GM12872 (cell line): ENCODE measurements at regions not wholly inside any gene's neighbourhood (a gene's known extent, or its start where the extent isn't known, plus 50 kb on each side); places are given as distances from the start of the nearest gene placed in this dataset.

Source experiments
- CTCF ChIP-seq: IDR thresholded peaks from 3 replicates; pipeline ENCODE4 v1.5.1; 2011; ENCODE audit warnings: low read depth, mild to moderate bottlenecking, low read length, moderate library complexity; ENCODE audit not compliant: insufficient read depth

DNA sequence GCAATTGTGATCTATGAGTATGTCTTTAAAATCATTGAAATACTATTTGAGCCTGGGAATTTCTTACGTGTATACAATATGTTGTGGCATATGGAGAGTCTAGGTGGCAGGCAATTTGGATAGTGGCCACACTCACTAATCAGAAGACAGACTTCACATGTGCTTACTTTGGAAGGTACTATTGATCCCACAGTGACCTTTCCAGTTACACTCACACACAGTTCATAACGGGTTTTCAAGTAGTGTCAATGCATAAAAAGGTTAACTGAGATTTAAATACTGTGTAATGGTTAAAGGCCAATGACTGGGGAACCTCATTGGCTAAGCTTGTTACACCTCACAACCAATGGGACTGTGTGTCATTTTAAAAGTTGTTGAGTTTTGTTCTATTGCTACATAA, 783.2 kb downstream of the RPA4 start:
- no peak for TF ChIP-seq CTCF

DNA sequence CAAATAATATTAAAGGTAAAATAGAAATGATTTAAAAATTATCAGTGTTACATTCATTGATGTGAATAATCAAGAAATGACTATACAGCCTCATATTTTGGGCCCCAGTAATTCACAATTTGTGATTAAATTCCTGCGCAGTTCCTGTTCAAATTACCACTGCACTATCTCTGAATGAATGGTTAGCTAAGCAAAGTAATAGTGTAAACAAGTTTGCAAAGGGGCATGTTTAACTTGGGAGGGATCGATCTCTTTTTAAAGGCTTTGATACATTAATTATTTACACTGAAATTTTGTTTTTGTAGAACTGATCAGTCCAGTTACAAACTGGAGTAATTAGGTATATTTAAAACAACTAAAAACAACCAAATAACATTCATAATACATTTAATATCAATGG, 784.4 kb downstream of the RPA4 start:
- no peak for TF ChIP-seq CTCF

- TF ChIP-seq CTCF = no peak
Observed at GRCh38 chrX:97672138-97672537, 788.4 kb downstream of the RPA4 start.

DNA sequence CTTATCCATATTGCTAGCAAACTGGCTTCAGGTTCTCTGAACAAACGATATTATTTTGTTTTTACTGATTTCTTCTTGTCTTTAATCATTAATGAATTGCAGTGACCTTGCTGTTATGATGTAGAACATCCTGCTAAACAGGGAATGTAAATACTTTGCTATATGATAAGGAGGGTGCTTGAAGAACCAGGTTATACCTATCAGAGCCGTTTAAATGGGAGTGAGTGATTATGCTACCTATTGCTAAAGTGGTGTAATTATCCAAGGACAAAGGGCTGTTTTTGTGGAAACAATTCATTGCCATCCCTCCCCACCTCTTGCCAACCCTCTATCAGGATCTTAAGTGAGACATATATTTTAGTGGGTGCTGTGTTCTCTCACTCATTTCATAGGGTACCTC, 788.9 kb downstream of the RPA4 start:
- no peak for TF ChIP-seq CTCF

DNA sequence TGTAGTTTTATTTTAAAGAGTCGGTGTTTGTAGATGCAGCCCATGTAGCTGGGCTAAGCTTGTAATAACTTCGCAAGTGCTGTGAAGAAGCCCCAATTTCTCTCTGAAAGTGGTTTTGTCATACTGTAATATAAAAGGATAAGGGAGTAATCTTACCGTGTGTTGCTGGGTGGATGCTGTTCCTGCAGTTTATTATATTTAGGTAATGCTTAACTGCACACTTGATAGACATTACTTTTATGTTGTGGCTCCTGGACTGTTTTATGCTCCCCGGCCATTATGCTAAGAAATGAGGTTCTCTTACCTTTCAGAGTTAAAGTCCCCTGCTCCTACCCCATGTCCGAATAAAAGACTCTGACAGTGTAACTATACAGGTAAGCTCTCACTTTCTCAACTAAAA, 789.4 kb downstream of the RPA4 start:
- TF ChIP-seq CTCF = no peak

DNA sequence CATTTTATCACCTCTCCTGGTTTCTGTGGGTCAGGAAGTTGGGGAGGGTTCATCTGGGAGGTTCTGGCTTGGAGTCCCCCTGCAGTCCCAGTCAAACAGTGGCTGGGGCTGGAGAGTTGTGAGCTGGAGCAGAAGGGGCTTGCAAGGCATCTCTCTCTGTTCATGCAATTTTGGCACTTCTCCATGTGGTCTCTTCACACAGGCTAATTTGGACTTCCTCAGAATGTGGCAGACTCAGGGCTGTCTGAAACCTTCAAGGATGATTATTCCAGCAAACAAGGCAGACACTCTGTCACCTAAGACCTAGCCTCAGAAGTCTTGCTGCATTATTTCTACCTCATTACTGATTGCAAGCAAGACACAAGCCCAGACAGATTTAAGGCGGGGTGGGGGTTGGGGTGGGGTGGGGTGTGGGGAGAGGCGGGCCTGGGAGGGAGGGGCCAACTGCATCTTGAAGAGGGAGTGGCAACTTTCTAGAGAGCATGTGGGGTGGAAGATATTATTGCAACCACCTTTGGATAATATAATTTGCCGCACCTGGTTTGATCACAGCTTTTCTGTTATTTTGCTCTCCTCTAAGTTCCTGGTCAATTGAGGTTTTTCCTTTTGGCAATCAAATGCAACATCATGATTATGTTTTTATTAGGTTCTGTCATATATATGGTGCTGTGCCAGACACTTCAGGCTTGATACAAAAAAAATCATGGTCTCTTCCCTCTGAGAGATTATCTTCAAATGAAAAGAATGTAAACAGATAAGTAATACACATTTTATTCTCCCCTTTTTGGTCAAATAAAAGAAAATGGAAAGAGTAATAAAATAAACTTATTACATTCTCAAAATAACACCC, 799.5 kb downstream of the RPA4 start:
- TF ChIP-seq CTCF = no peak

- TF ChIP-seq CTCF = peak; percentile 51; the same call in 2 of the 3 replicates
Observed at GRCh38 chrX:97685753-97686152, 802.0 kb downstream of the RPA4 start.
